ENCODE measurements at regions not wholly inside any gene's neighbourhood (a gene's known extent, or its start where the extent isn't known, plus 50 kb on each side); places are given as distances from the start of the nearest gene placed in this dataset.

DNA sequence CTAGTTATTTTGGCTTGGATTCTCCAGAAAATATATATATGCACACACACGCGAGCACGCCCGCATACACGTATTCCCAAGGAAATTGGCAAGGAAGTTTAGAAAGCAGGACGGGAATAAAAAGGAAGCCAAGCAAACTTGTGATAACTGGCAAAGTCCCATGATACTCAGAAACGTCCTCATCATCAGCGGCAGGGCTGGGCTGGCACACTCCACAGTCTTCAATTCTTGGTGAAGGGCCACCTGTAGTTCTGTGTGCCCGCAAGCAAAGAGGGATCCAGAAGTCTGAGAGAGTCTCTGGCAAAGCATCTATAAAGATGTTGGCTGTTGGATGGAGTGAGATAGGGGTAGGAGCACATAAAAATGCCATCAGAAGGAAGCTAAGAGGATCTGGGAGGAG, 289.3 kb upstream of the CTNND2 start:
- DNase-seq: no peak
- no peak overlapping the region for H2BK15ac ChIP-seq (ENCODE audit: low read depth, poor library complexity, severe bottlenecking)
- H3K4me1 ChIP-seq (ENCODE audit: control insufficient read depth, insufficient read depth, low read depth, low read length): no peaks in the 10 kb centered on the region
- peaks cover 14% of the 10 kb centered on the region for H3K9me3 ChIP-seq (ENCODE audit: control insufficient read depth, low read length)
- no peak overlapping the region for H3K4ac ChIP-seq (ENCODE audit: low read depth in 1 of 2, low read length in 2 of 2)
- WGBS: 91% methylated on average over 9 of the region's 9 CpGs
- no peak overlapping the region for H4K91ac ChIP-seq (ENCODE audit: low read length)
- H2BK12ac ChIP-seq (ENCODE audit: low read length in 2 of 2): no peak overlapping the region
- no peak overlapping the region for H3K9ac ChIP-seq (ENCODE audit: low read length)
- H3K79me1 ChIP-seq (replicated peaks; ENCODE audit: low read length, poor library complexity, severe bottlenecking): no peaks in the 10 kb centered on the region
- no peak overlapping the region for H3K23ac ChIP-seq (ENCODE audit: low read length in 2 of 2)
- H2AK5ac ChIP-seq (ENCODE audit: low read length, severe bottlenecking): no peak overlapping the region
- no peak overlapping the region for H4K8ac ChIP-seq (ENCODE audit: low read length)
- no peaks in the 10 kb centered on the region for H3K27me3 ChIP-seq (ENCODE audit: control insufficient read depth in 1 of 2, insufficient read depth in 1 of 2, low read length in 2 of 2)
- no peak overlapping the region for H3K27ac ChIP-seq (ENCODE audit: low read length, poor library complexity, severe bottlenecking)
- no peak overlapping the region for H2BK120ac ChIP-seq (ENCODE audit: low read depth, low read length)
- no peak overlapping the region for H3K4me2 ChIP-seq (ENCODE audit: low read length, poor library complexity, severe bottlenecking)
- no peak overlapping the region for H3K18ac ChIP-seq (ENCODE audit: low read depth in 1 of 2, low read length in 2 of 2)
- H2BK5ac ChIP-seq (ENCODE audit: low read depth, low read length, poor library complexity, severe bottlenecking): no peak overlapping the region
- no peak overlapping the region for H3K14ac ChIP-seq (ENCODE audit: low read length in 2 of 2)
- no peak overlapping the region for H3K4me3 ChIP-seq (ENCODE audit: insufficient read depth in 1 of 2, low read depth in 1 of 2, low read length in 2 of 2)
- no peak overlapping the region for H2AFZ ChIP-seq (ENCODE audit: low read depth, low read length)
- H3K36me3 ChIP-seq (ENCODE audit: control insufficient read depth in 1 of 2, insufficient read depth in 2 of 2, low read depth in 1 of 2, low read length in 2 of 2): no peaks in the 10 kb centered on the region

DNA sequence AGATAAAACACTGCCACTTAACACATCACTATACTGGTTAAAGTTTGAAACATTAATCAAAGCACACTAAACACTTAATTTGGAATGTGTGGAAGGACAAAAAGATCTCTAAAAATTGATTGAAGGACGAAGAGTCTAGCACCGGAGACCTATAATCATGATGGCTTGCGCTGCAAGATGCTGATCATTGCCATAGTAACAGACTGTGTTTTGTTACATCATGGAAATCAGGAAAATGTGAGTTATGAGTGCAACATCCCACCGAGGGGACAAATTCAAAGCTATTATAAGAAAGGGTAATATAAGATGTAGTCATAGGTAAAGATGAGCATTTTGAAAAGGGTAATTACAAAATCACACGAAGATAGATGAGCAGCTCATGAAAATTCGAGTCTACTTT, 278.8 kb upstream of the CTNND2 start:
- Histone ChIP-seq H3K4ac (ENCODE audit: low read depth in 1 of 2, low read length in 2 of 2) (no peak overlapping the region), H3K23ac (ENCODE audit: low read length in 2 of 2) (no peak overlapping the region)
- WGBS: 72% methylated on average over 4 of the region's 6 CpGs

GRCh38 chr5:12177851-12178250, 273.6 kb upstream of the CTNND2 start:
- Histone ChIP-seq H3K4me2 (ENCODE audit: low read length, poor library complexity, severe bottlenecking) (no peak overlapping the region), H3K27me3 (ENCODE audit: control insufficient read depth in 1 of 2, insufficient read depth in 1 of 2, low read length in 2 of 2) (no peaks in the 10 kb centered on the region), H3K23ac (ENCODE audit: low read length in 2 of 2) (no peak overlapping the region), H2BK15ac (ENCODE audit: low read depth, poor library complexity, severe bottlenecking) (no peak overlapping the region), H3K18ac (ENCODE audit: low read depth in 1 of 2, low read length in 2 of 2) (no peak overlapping the region), H3K4ac (ENCODE audit: low read depth in 1 of 2, low read length in 2 of 2) (no peak overlapping the region), H4K91ac (ENCODE audit: low read length) (no peak overlapping the region), H2BK5ac (ENCODE audit: low read depth, low read length, poor library complexity, severe bottlenecking) (no peak overlapping the region), H3K9ac (ENCODE audit: low read length) (no peak overlapping the region), H3K36me3 (ENCODE audit: control insufficient read depth in 1 of 2, insufficient read depth in 2 of 2, low read depth in 1 of 2, low read length in 2 of 2) (no peaks in the 10 kb centered on the region), H4K8ac (ENCODE audit: low read length) (no peak overlapping the region), H3K27ac (ENCODE audit: low read length, poor library complexity, severe bottlenecking) (no peak overlapping the region), H2BK120ac (ENCODE audit: low read depth, low read length) (no peak overlapping the region), H3K14ac (ENCODE audit: low read length in 2 of 2) (no peak overlapping the region), H3K4me1 (ENCODE audit: control insufficient read depth, insufficient read depth, low read depth, low read length) (no peaks in the 10 kb centered on the region), H3K9me3 (ENCODE audit: control insufficient read depth, low read length) (no peaks in the 10 kb centered on the region), H3K4me3 (ENCODE audit: insufficient read depth in 1 of 2, low read depth in 1 of 2, low read length in 2 of 2) (no peak overlapping the region), H2BK12ac (ENCODE audit: low read length in 2 of 2) (no peak overlapping the region), H2AFZ (ENCODE audit: low read depth, low read length) (no peak overlapping the region), H3K79me1 (replicated peaks; ENCODE audit: low read length, poor library complexity, severe bottlenecking) (no peaks in the 10 kb centered on the region), H2AK5ac (ENCODE audit: low read length, severe bottlenecking) (no peak overlapping the region)
- no peak for DNase-seq

More for the DNA sequence above, 278.8 kb upstream of the CTNND2 start:
- no peak overlapping the region for H2AFZ ChIP-seq (ENCODE audit: low read depth, low read length)
- no peak overlapping the region for H2AK5ac ChIP-seq (ENCODE audit: low read length, severe bottlenecking)
- H2BK5ac ChIP-seq (ENCODE audit: low read depth, low read length, poor library complexity, severe bottlenecking): no peak overlapping the region
- DNase-seq: no peak
- peaks cover 6% of the 10 kb centered on the region for H3K9me3 ChIP-seq (ENCODE audit: control insufficient read depth, low read length)
- H4K91ac ChIP-seq (ENCODE audit: low read length): no peak overlapping the region
- no peaks in the 10 kb centered on the region for H3K79me1 ChIP-seq (replicated peaks; ENCODE audit: low read length, poor library complexity, severe bottlenecking)
- H3K27ac ChIP-seq (ENCODE audit: low read length, poor library complexity, severe bottlenecking): no peak overlapping the region
- H3K9ac ChIP-seq (ENCODE audit: low read length): no peak overlapping the region
- H2BK12ac ChIP-seq (ENCODE audit: low read length in 2 of 2): no peak overlapping the region
- no peak overlapping the region for H2BK120ac ChIP-seq (ENCODE audit: low read depth, low read length)
- no peaks in the 10 kb centered on the region for H3K36me3 ChIP-seq (ENCODE audit: control insufficient read depth in 1 of 2, insufficient read depth in 2 of 2, low read depth in 1 of 2, low read length in 2 of 2)
- no peak overlapping the region for H3K18ac ChIP-seq (ENCODE audit: low read depth in 1 of 2, low read length in 2 of 2)
- no peaks in the 10 kb centered on the region for H3K4me1 ChIP-seq (ENCODE audit: control insufficient read depth, insufficient read depth, low read depth, low read length)
- H3K4me2 ChIP-seq (ENCODE audit: low read length, poor library complexity, severe bottlenecking): no peak overlapping the region
- H4K8ac ChIP-seq (ENCODE audit: low read length): no peak overlapping the region
- H2BK15ac ChIP-seq (ENCODE audit: low read depth, poor library complexity, severe bottlenecking): no peak overlapping the region
- H3K4me3 ChIP-seq (ENCODE audit: insufficient read depth in 1 of 2, low read depth in 1 of 2, low read length in 2 of 2): no peak overlapping the region
- H3K14ac ChIP-seq (ENCODE audit: low read length in 2 of 2): no peak overlapping the region
- H3K27me3 ChIP-seq (ENCODE audit: control insufficient read depth in 1 of 2, insufficient read depth in 1 of 2, low read length in 2 of 2): no peaks in the 10 kb centered on the region

- H4K8ac ChIP-seq (ENCODE audit: low read length): no peak overlapping the region
- no peaks in the 10 kb centered on the region for H3K79me1 ChIP-seq (replicated peaks; ENCODE audit: low read length, poor library complexity, severe bottlenecking)
- H2BK12ac ChIP-seq (ENCODE audit: low read length in 2 of 2): no peak overlapping the region
- no peak overlapping the region for H3K4me2 ChIP-seq (ENCODE audit: low read length, poor library complexity, severe bottlenecking)
- H3K4me3 ChIP-seq (ENCODE audit: insufficient read depth in 1 of 2, low read depth in 1 of 2, low read length in 2 of 2): no peak overlapping the region
- no peak overlapping the region for H2BK120ac ChIP-seq (ENCODE audit: low read depth, low read length)
- H3K4me1 ChIP-seq (ENCODE audit: control insufficient read depth, insufficient read depth, low read depth, low read length): no peaks in the 10 kb centered on the region
- no peak overlapping the region for H2BK15ac ChIP-seq (ENCODE audit: low read depth, poor library complexity, severe bottlenecking)
- H3K9ac ChIP-seq (ENCODE audit: low read length): no peak overlapping the region
- H2BK5ac ChIP-seq (ENCODE audit: low read depth, low read length, poor library complexity, severe bottlenecking): no peak overlapping the region
- H3K4ac ChIP-seq (ENCODE audit: low read depth in 1 of 2, low read length in 2 of 2): no peak overlapping the region
- H3K14ac ChIP-seq (ENCODE audit: low read length in 2 of 2): no peak overlapping the region
- no peak for DNase-seq
- no peaks in the 10 kb centered on the region for H3K27me3 ChIP-seq (ENCODE audit: control insufficient read depth in 1 of 2, insufficient read depth in 1 of 2, low read length in 2 of 2)
- no peak overlapping the region for H3K27ac ChIP-seq (ENCODE audit: low read length, poor library complexity, severe bottlenecking)
- H3K36me3 ChIP-seq (ENCODE audit: control insufficient read depth in 1 of 2, insufficient read depth in 2 of 2, low read depth in 1 of 2, low read length in 2 of 2): no peaks in the 10 kb centered on the region
- no peak overlapping the region for H3K23ac ChIP-seq (ENCODE audit: low read length in 2 of 2)
- H2AFZ ChIP-seq (ENCODE audit: low read depth, low read length): no peak overlapping the region
- H3K9me3 ChIP-seq (ENCODE audit: control insufficient read depth, low read length): no peaks in the 10 kb centered on the region
- no peak overlapping the region for H3K18ac ChIP-seq (ENCODE audit: low read depth in 1 of 2, low read length in 2 of 2)
- H2AK5ac ChIP-seq (ENCODE audit: low read length, severe bottlenecking): no peak overlapping the region
- H4K91ac ChIP-seq (ENCODE audit: low read length): no peak overlapping the region
Observed at GRCh38 chr5:12177225-12177624, 273.0 kb upstream of the CTNND2 start.

Measured in mesenchymal stem cell (in vitro differentiated cells and primary cell).